BJ (cell line): ENCODE measurements at regions not wholly inside any gene's neighbourhood (a gene's known extent, or its start where the extent isn't known, plus 50 kb on each side); places are given as distances from the start of the nearest gene placed in this dataset.

ENCODE experiments used
- CTCF ChIA-PET: fragments of 350-600 bp; formaldehyde crosslinking; extraction: SDS; loops from one replicate; lab custom pipeline; 2021; ENCODE audit warnings: antibody characterized with exemption, inconsistent platforms; lab: Yijun Ruan, JAX
- POLR2A ChIA-PET: fragments of 300-600 bp; sonication (Branson Sonifier 250); formaldehyde crosslinking; extraction: SDS; loops from one replicate; lab custom pipeline; 2021; ENCODE audit warnings: antibody characterized with exemption; lab: Charles Lee
- DNase-seq: peaks from one replicate; pipeline ENCODE4 v3.0.0-alpha.2; 2011; ENCODE audit warnings: low read depth
- H3K27me3 ChIP-seq: 2 replicates; pipeline ENCODE4 v1.6.0; 2011; ENCODE audit warnings: low read length; ENCODE audit not compliant: control insufficient read depth, insufficient read depth
- H3K36me3 ChIP-seq: 2 replicates; pipeline ENCODE4 v1.5.1; 2011; ENCODE audit warnings: low read length; ENCODE audit not compliant: control insufficient read depth, insufficient read depth
- H3K4me3 ChIP-seq: 2 replicates; pipeline ENCODE4 v1.5.1; 2011; ENCODE audit warnings: low read depth, mild to moderate bottlenecking, control low read depth, low read length
- CTCF ChIP-seq: IDR thresholded peaks from 2 replicates; pipeline ENCODE4 v1.5.1; 2011; ENCODE audit warnings: low read depth, mild to moderate bottlenecking, control low read depth, inconsistent platforms, low read length, moderate library complexity; ENCODE audit not compliant: insufficient read depth

- peaks cover 1% of the 10 kb centered on the region; the same call in 1 of the 2 replicates for H3K27me3 ChIP-seq
- DNase-seq = no peak
- no peak for TF ChIP-seq CTCF
- H3K36me3 ChIP-seq = no peaks in the 10 kb centered on the region
- no peak overlapping the region for H3K4me3 ChIP-seq
- ChIA-PET CTCF (no interaction called here), POLR2A (no interaction called here)
Observed at GRCh38 chr10:30518907-30519306, 84.9 kb downstream of the MAP3K8 start.
